ENCODE measurements at regions not wholly inside any gene's neighbourhood (a gene's known extent, or its start where the extent isn't known, plus 50 kb on each side); places are given as distances from the start of the nearest gene placed in this dataset.

DNA sequence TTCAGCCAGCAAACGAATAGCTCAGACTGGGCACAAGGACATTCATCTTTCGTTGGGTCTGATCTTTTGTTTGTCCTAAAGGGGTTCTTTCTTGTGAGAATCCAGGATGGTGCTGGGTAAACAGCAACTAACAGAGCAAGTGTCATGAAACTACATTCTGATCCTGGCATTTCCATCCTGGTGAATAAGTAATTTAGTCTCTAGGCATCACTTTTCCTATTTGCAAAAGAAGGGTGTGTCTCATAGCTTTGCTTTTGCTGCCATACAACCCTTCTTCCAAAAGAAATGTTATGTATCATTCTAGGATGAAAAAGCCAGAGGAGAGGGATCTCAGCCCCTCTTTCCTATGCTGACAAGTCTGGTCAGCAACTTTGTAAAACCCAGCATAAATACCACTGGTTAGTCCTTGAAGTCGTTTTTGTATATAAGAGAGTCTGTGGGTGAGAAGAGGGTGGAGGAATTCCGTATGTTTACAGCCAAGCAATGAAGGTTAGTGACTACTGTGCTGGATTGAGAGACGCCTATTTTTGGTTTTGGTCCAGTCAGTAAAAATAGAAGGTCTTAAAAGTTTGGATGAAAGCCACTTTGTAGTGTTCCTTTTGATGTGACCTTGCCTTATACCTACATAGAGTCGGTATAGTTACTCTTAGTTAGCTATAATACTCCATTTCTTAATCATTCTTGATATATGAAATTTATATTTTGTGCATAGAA is 88.4 kb upstream of the SLC25A13 start:
- TF ChIP-seq EP300 (IDR thresholded peaks at IDR 0.05) = no peak
- TF ChIP-seq, protein P1, sequence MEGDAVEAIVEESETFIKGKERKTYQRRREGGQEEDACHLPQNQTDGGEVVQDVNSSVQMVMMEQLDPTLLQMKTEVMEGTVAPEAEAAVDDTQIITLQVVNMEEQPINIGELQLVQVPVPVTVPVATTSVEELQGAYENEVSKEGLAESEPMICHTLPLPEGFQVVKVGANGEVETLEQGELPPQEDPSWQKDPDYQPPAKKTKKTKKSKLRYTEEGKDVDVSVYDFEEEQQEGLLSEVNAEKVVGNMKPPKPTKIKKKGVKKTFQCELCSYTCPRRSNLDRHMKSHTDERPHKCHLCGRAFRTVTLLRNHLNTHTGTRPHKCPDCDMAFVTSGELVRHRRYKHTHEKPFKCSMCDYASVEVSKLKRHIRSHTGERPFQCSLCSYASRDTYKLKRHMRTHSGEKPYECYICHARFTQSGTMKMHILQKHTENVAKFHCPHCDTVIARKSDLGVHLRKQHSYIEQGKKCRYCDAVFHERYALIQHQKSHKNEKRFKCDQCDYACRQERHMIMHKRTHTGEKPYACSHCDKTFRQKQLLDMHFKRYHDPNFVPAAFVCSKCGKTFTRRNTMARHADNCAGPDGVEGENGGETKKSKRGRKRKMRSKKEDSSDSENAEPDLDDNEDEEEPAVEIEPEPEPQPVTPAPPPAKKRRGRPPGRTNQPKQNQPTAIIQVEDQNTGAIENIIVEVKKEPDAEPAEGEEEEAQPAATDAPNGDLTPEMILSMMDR (IDR thresholded peaks at IDR 0.05) = no peak

Measured in stomach (tissue), 4 donors.